ENCODE measurements at regions not wholly inside any gene's neighbourhood (a gene's known extent, or its start where the extent isn't known, plus 50 kb on each side); places are given as distances from the start of the nearest gene placed in this dataset.
A peak's percentile ranks its signal among the peaks of the same experiment; 100 is the strongest.

DNA sequence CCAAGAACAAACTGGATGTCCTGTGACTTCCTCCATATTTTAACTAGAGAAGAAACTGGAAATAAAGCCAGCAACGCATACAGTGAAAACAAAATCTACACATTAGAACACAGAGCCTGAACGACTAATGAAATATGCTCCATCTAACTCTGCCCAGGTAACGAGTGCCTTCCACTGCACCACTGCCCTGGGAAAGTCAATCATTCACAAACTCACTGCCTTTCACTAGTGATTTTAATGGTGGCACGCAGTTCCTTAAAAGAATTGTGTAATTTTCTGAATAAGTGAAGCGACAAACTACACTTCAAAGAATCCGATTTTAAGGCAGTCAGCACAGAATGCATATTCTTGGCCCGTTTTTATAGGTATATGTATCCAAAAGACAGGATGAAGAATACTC, 416.0 kb downstream of the SHQ1 start:
- no peak overlapping the region for H2BK20ac ChIP-seq (ENCODE audit: low read depth, low read length, poor library complexity, severe bottlenecking)
- Mint-ChIP-seq H3K9me3 (no peaks in the 10 kb centered on the region), H3K4me1 (peaks cover 19 to 21% of the 10 kb centered on the region in 2 experiments), H3K27me3 (ENCODE audit: low read depth) (no peaks in the 10 kb centered on the region), H3K4me3 (no peak overlapping the region), H3K27ac (peak overlapping the region in 1 of 3 experiments; percentile 25; a peak in 2 of 7 replicates), H3K36me3 (ENCODE audit: insufficient read depth in 1 of 3, low read depth in 3 of 3) (peaks cover 0 to 8% (median 0%) of the 10 kb centered on the region in 3 experiments; a peak in 2 of 7 replicates)
- no peak overlapping the region for H3K56ac ChIP-seq (ENCODE audit: insufficient read length, low read depth, low read length)
- no peak overlapping the region for H3T11ph ChIP-seq (ENCODE audit: low read length)
- H2BK15ac ChIP-seq (ENCODE audit: low read depth, low read length) = no peak overlapping the region
- no peaks in the 10 kb centered on the region for H3K9me3 ChIP-seq (ENCODE audit: control insufficient read depth, low read depth, low read length)
- H2BK12ac ChIP-seq (ENCODE audit: insufficient read length, low read depth, low read length) = no peak overlapping the region
- no peak overlapping the region for H4K8ac ChIP-seq (replicated peaks; ENCODE audit: insufficient read length, low read depth, low read length)
- no peak overlapping the region for H2AFZ ChIP-seq (ENCODE audit: low read length)
- H3K18ac ChIP-seq (ENCODE audit: insufficient read length, low read depth, low read length) = no peak overlapping the region
- TF ChIP-seq, protein P1, sequence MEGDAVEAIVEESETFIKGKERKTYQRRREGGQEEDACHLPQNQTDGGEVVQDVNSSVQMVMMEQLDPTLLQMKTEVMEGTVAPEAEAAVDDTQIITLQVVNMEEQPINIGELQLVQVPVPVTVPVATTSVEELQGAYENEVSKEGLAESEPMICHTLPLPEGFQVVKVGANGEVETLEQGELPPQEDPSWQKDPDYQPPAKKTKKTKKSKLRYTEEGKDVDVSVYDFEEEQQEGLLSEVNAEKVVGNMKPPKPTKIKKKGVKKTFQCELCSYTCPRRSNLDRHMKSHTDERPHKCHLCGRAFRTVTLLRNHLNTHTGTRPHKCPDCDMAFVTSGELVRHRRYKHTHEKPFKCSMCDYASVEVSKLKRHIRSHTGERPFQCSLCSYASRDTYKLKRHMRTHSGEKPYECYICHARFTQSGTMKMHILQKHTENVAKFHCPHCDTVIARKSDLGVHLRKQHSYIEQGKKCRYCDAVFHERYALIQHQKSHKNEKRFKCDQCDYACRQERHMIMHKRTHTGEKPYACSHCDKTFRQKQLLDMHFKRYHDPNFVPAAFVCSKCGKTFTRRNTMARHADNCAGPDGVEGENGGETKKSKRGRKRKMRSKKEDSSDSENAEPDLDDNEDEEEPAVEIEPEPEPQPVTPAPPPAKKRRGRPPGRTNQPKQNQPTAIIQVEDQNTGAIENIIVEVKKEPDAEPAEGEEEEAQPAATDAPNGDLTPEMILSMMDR (conservative IDR thresholded peaks at IDR 0.05) = no peak
- H3K79me1 ChIP-seq (ENCODE audit: insufficient read depth, low read depth, low read length, poor library complexity, severe bottlenecking) = no peaks in the 10 kb centered on the region
- no peaks in the 10 kb centered on the region for H3K27me3 ChIP-seq (ENCODE audit: insufficient read depth, low read length)
- no peak overlapping the region for H2BK120ac ChIP-seq (ENCODE audit: low read depth, low read length, poor library complexity, severe bottlenecking)
- H2BK5ac ChIP-seq (ENCODE audit: insufficient read length, low read length) = no peak overlapping the region
- no peak overlapping the region for H3K23ac ChIP-seq (ENCODE audit: insufficient read length, low read depth, low read length)
- H3K23me2 ChIP-seq (ENCODE audit: insufficient read length, low read depth, low read length, poor library complexity, severe bottlenecking) = no peaks in the 10 kb centered on the region
- no peak overlapping the region for H4K91ac ChIP-seq (ENCODE audit: insufficient read length, low read depth, low read length)
- H2AK5ac ChIP-seq (ENCODE audit: insufficient read length, low read length) = no peak overlapping the region
- no peaks in the 10 kb centered on the region; the same call in 1 of the 2 replicates for H3K4me1 ChIP-seq (ENCODE audit: insufficient read depth, low read length)
- H4K5ac ChIP-seq (ENCODE audit: insufficient read length, low read depth, low read length) = no peak overlapping the region
- no peak overlapping the region for H3K27ac ChIP-seq (ENCODE audit: insufficient read length, low read depth, low read length)
- H3K4me2 ChIP-seq (ENCODE audit: insufficient read depth, insufficient read length, low read length) = no peak overlapping the region
- no peak for DNase-seq
- H3K79me2 ChIP-seq (ENCODE audit: insufficient read depth, low read length) = peaks cover 52% of the 10 kb centered on the region; the same call in 1 of the 2 replicates
- H3K4ac ChIP-seq (ENCODE audit: low read depth, low read length) = no peak overlapping the region
- H3K14ac ChIP-seq (ENCODE audit: insufficient read depth, low read length) = no peak overlapping the region
- no peak overlapping the region for H3K9ac ChIP-seq (ENCODE audit: extremely low read depth, insufficient read length, low read length)
- no peaks in the 10 kb centered on the region for H4K20me1 ChIP-seq (ENCODE audit: control insufficient read depth, insufficient read depth, insufficient read length)
- WGBS (ENCODE audit: extremely low coverage, insufficient read length, low lambda C conversion rate) = no CpG with 5 or more reads among the region's 7 CpGs

All from H9 (cell line).